ENCODE measurements at regions not wholly inside any gene's neighbourhood (a gene's known extent, or its start where the extent isn't known, plus 50 kb on each side); places are given as distances from the start of the nearest gene placed in this dataset.
A peak's percentile ranks its signal among the peaks of the same experiment; 100 is the strongest.

DNA sequence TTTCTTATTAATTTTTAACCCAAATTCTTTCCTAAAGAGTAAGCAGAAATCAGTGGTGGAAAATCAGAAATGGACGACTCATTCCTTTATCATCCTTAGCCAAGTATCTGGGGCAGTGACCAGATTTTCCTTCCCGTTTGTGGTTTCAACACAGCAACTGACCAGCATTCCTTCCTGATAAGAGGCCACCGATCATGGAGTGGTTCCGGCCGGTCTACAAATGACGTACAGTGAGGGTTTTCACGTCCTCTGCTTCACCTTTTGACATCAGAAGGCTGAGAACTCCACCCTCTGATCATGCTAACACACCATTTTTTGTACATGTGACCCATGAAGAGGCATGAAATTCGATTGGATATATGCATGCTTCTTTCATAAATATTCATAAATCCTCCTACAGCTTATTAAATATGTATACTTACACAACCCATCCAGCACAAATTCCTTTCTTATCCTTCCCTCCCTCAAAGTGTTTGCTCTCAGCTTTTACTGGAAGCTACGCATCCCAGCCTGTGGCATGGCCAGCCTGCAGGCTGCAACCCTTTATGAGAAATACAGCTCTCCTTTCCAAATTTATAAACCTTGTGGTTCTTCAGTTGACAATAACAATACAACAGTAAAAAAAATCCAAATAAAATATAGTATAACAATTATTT is 173.0 kb upstream of the CASK start:
- peak; percentile 44 to 47 for DNase-seq (ENCODE audit: low read depth in 2 of 2)

DNA sequence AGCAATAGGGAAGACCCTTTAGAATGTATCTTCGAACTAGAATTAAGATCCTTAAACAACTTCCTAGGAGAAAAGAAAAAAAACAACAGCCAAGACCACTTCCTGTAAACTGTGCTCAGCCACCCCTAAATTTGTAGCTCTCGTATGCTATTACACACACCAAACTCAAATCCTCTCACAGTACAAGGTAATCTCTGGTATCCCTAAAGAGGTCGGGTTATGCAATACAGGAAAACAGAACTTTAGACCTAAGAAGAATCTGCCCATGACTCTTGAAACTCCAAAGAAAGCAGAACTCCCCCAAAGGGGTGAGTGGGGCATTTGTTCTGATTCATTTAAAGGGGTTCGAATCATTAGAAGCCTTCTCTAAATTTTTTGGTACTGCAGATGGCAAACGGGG is 170.9 kb upstream of the CASK start:
- DNase-seq (ENCODE audit: low read depth in 2 of 2): no peak

GRCh38 chrX:42093756-42094155 is 170.4 kb upstream of the CASK start:
- DNase-seq (ENCODE audit: low read depth in 2 of 2): no peak

DNA sequence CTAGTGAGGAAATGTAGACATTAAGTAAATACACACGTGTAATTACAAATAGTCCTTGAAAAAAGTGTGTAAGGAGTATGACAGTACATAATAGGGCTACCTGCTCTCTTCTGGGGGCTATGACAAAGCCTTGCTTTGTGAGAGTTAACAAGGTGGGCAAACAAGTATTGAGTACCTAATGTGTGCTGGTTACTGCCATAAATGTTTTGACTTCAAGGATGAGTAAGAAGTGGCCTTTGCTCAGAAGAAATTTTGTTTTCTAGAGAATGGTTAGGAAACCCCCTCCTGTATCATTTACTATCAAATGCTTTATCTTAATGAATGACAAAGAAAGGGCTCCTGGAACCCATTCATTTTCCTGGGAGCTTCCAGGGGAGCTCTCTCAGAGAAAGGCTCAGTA is 167.0 kb upstream of the CASK start:
- DNase-seq (ENCODE audit: low read depth in 2 of 2): no peak

DNA sequence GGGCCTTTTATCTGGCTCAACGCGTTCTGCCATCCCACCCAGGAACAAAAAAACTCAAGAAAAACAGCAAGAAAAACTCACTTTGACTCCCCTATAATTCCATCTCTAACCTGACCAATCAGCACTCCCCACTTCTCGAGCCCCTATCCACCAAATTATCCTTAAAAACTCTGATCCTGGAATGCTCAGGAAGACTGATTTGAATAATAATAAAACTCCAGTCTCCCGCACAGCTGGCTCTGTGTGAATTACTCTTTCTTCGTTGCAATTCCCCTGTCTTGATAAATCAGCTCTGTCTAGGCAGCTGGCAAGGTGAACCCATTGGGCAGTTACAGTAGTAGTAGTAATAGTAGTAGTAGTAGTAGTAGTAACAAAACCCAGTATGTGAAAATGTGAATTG is 165.7 kb upstream of the CASK start:
- no peak for DNase-seq (ENCODE audit: low read depth in 2 of 2)

GRCh38 chrX:42087960-42088359 is 164.6 kb upstream of the CASK start:
- no peak for DNase-seq (ENCODE audit: low read depth in 2 of 2)

DNA sequence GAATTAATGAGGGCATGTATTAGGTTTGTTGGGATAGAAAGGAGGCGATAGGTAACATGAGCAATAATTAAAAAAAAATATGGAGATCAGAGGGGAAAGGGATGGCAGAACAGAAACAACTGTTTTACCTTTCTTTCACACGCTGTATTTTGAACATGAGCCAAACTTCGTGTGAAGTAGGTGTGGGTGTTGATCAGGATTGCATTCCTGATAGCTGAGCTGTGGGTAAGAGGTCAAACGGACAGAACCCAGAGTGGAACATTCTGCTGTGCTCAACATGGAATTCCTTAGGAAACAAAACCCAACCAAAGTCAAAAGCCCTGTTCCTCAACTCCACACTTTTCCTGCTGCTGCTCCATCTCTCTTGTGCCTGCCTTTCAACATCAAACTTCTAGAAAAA is 162.5 kb upstream of the CASK start:
- no peak for DNase-seq (ENCODE audit: low read depth in 2 of 2)

DNA sequence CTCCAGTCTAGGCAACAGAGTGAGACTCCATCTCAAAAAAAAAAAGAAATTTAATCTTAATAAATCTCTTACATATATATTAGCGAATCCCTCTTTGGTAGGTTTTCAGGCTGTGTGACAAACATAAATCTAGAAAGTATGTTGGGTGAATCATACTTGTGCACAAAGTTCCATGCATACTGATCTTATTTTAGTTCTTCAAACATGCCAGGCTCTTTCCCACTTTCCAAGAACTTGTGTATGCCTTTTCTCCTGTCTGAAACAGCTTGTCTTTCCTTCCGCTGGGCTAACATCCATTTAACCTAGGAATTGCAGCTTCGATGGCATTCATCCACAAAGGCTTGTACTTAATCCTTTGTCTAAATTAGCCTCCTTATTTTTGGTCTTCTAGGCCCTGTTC is 156.6 kb upstream of the CASK start:
- no peak for DNase-seq (ENCODE audit: low read depth in 2 of 2)

GRCh38 chrX:42077675-42078074 is 154.3 kb upstream of the CASK start:
- DNase-seq (ENCODE audit: low read depth in 2 of 2): no peak

DNA sequence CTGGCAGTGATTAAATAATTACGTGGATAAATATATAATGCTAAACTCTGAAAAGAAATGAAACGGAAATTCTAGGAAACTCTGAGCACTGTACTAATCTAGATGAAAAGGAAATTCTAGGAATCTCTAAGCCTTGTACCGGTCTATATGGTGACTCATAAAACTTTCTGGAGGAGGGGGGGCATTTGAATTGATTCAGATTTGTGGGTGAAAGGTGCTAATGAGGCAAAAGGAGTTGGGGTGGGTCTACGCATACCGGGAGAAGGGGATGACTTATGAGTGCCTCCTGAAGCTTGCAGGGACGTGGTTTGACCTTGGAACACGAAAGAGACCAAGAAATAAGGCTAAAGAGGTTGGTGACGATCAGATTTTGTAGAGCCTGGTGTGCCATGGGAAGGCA is 151.7 kb upstream of the CASK start:
- DNase-seq (ENCODE audit: low read depth in 2 of 2): no peak

GRCh38 chrX:42073448-42073847 is 150.1 kb upstream of the CASK start:
- no peak for DNase-seq (ENCODE audit: low read depth in 2 of 2)

GRCh38 chrX:42070866-42071265 is 147.5 kb upstream of the CASK start:
- DNase-seq (ENCODE audit: low read depth in 2 of 2): no peak

DNA sequence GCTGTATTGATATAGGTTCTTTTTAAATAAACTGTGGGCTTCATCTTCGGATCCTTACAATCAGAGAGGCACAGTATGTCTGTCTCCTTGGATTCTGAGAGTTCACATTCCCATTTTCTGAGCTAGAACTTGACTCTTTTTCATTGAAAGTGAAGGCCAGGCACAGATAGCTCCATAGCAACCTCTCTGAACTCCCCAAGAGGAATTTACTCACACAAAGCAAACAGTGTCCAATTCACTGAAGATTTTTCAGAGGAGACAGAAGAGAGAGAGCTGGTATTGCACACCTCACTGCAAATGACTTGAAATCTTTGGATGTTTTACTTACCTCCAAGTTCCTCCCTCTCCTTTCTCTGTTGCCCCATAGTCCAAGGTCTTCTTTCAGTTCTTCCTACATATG is 130.9 kb upstream of the CASK start:
- no peak for DNase-seq (ENCODE audit: low read depth in 2 of 2)

- no peak for DNase-seq (ENCODE audit: low read depth in 2 of 2)
These were observed 127.0 kb upstream of the CASK start for GRCh38 chrX:42050345-42050744.

DNA sequence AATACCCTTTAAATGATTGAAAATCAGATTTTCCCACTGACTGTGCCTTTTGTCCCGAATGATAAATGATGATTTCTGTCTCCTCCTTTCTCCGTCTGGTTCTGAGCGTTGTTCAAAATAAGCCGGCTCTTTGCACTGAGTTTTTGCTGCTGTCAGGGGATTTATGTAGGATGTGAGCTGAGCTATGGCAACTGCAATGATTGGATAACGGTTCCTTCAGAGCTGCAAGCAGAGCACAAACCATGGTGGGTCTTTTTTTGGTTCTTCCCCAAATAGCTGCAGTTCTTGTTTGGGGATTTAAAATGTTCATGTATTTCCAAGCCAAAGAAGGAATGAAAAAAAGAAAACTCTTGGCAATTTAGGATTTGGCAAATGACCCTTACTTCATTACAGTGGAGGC is 124.5 kb upstream of the CASK start:
- no peak for DNase-seq (ENCODE audit: low read depth in 2 of 2)

DNA sequence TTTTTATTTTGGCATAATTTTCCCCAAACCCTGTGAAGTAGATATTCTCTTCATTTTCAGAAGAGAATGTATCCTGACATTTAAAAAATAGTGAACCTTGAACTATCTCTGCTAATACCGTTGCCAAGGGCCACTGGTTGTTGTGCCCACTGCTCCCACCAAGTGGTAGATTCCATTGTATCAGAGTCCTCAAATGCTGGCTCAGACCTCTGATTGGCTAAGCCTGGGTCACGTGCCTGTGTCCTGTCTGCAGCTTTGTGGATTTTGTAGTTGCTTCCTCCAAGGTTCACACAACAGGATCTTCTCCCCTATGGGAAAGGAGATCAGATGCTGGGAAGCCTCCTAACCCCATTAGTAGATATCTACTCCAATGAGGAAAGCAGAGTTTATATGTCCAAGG is 104.8 kb upstream of the CASK start:
- no peak for DNase-seq (ENCODE audit: low read depth in 2 of 2)

DNA sequence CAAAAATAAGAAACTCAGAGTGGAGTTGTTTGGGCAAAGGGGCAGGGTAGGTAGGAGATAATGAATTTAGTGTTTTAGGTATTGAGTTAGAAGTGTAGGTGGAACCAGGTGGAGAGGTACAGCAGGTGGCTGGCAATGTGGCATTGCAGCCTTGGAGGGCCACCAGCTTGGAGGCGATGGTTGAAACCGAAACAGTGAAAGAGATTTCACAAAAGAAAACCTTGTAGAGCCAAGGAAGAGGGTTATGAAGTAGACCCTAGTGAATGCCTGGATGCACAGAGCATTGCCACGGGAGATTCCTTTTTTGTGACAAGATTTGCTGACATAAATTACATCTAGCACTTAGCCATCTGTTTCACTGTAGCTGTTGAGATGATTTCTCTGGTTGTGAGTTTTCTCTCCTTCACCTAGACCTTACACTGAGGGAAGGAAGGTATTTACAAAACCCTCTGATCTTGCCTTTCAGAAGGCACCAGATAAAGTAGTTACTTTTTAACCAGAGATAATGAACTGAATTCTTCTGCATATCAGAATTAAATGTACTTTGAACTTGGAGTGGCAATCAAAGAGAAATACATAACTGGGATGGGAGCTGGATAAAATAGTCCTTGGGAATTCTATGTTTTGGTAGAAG is 104.1 kb upstream of the CASK start:
- no peak for DNase-seq (ENCODE audit: low read depth in 2 of 2)

DNA sequence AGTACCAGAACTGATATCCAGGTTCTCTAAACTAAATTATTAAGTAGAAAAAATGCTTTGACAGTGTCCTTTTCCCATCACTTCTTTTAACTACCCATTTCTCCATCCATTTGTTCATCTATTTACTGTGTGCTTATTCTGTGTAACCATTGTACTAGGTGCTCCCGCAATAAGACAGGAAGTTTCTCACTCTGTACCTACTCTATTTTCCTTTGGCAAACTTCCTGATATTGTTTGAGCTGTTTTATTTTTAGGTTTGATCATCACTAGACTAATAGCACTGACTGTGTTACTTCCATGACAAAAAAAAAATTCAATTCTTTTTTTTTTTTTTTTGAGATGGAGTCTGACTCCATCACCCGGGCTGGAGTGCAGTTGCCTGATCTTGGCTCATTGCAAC is 102.5 kb upstream of the CASK start:
- no peak for DNase-seq (ENCODE audit: low read depth in 2 of 2)

- DNase-seq (ENCODE audit: low read depth in 2 of 2): no peak
These were observed 99.8 kb upstream of the CASK start for GRCh38 chrX:42023122-42023521.

DNA sequence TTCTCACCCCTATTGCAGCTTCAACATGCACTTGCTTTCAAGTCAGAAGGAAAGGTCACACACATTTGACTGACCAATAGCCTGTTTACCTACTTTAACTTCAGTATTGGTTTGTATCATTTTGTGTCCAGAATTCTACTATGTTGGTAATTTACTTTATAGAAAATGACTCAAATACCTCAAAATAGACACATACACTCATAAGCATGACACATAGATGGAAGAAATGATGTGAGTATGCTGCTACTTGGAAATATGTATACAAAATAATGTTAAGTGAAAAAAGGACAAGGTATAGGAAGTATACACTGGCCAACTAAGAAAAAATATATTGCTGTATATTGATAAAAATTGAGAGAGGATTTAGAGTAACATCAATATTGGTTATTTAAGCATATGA is 98.8 kb upstream of the CASK start:
- DNase-seq (ENCODE audit: low read depth in 2 of 2): no peak

- no peak for DNase-seq (ENCODE audit: low read depth in 2 of 2)
These were observed 97.7 kb upstream of the CASK start for GRCh38 chrX:42021058-42021457.

GRCh38 chrX:42020225-42020624 is 96.9 kb upstream of the CASK start:
- DNase-seq (ENCODE audit: low read depth in 2 of 2): no peak

- no peak for DNase-seq (ENCODE audit: low read depth in 2 of 2)
These were observed 94.6 kb upstream of the CASK start for GRCh38 chrX:42017971-42018370.

GRCh38 chrX:42000836-42001235 is 77.5 kb upstream of the CASK start:
- no peak for DNase-seq (ENCODE audit: low read depth in 2 of 2)

Data from fibroblast of skin of left biceps (primary cell).